GM12892 (cell line): ENCODE measurements at regions not wholly inside any gene's neighbourhood (a gene's known extent, or its start where the extent isn't known, plus 50 kb on each side); places are given as distances from the start of the nearest gene placed in this dataset.

Experiments
- DNase-seq: peaks from one replicate; pipeline ENCODE4 v3.0.0; 2011; ENCODE audit not compliant: insufficient read length
- FAIRE-seq: peaks from 2 replicates; lab custom pipeline; 2011; peaks lifted over from hg19 to GRCh38; lab: Jason Lieb, UNC
- POLR2A ChIP-seq: IDR thresholded peaks from 2 replicates; pipeline ENCODE4 v1.6.1; 2011; ENCODE audit warnings: low read depth, low read length, control low read depth
- POLR2AphosphoS5 ChIP-seq: IDR thresholded peaks from 2 replicates; pipeline ENCODE4 v1.6.1; 2011; ENCODE audit warnings: low read depth, low read length, control low read depth
- TAF1 ChIP-seq: IDR thresholded peaks from 2 replicates; pipeline ENCODE4 v1.6.1; 2011; ENCODE audit warnings: low read depth, mild to moderate bottlenecking, control low read depth, low read length, borderline replicate concordance

DNA sequence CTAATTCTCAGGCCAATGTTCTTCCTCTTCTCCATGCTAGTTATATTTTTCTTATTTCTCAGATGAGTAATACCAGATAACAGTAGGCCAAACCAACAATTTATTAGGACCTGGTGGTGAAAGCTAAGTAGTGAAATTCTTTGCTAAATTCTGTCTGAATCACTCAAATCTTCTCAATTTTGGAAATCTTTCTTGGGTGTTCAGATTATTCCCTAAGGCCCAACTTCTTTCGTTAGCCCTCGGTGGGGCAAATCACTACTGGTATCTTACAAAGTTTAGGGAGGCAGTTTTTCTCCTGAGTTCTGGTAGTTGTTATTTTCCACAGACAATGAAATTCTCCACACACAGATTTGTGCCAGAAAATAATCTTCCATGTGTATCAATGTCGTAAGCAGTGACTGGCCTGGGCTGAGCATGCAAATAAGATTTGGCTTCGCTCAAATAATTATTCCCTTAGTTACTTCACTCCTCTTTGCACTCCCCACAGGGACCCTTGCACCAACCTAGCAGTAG, 443.5 kb upstream of the SLC14A2 start:
- DNase-seq (no peak), FAIRE-seq (no peak)
- TF ChIP-seq POLR2A = no peak
- no peak for TF ChIP-seq POLR2AphosphoS5
- TF ChIP-seq TAF1 = no peak

DNA sequence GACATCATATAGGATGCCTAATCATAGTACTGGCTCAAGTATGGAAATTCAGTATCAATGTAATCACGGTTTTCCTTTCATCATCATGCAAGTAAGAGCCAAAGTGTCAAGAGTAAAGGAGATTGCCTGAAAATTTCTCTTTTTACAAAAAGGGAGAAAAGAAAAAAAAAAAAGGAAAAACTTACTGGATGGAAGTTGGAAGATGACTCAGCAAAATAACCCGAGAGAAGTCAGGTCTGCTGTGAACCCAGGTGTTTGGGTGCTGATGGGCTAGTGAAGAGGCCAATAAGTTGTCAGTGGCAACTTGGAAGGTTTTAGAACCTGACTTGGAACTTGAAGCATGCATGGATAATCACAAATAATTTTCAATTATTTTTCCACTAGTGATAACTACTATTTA, 441.9 kb upstream of the SLC14A2 start:
- TF ChIP-seq TAF1 = no peak
- TF ChIP-seq POLR2AphosphoS5 = no peak
- no peak for TF ChIP-seq POLR2A
- FAIRE-seq = no peak
- DNase-seq = no peak

GRCh38 chr18:45173799-45174519, 441.3 kb upstream of the SLC14A2 start:
- peak; percentile 21 for FAIRE-seq
- TF ChIP-seq POLR2A (no peak), TAF1 (no peak), POLR2AphosphoS5 (no peak)
- DNase-seq = no peak

- no peak for FAIRE-seq
- TF ChIP-seq POLR2AphosphoS5 (no peak), TAF1 (no peak), POLR2A (no peak)
- no peak for DNase-seq
Observed at GRCh38 chr18:45174629-45175136, 440.6 kb upstream of the SLC14A2 start.

- FAIRE-seq = no peak
- no peak for DNase-seq
Observed at GRCh38 chr18:45175511-45175910, 439.8 kb upstream of the SLC14A2 start.

GRCh38 chr18:45186832-45187231, 428.4 kb upstream of the SLC14A2 start:
- TF ChIP-seq POLR2AphosphoS5 (no peak), POLR2A (no peak), TAF1 (no peak)
- no peak for DNase-seq
- no peak for FAIRE-seq

More at GRCh38 chr18:45175511-45175910, 439.8 kb upstream of the SLC14A2 start:
- TF ChIP-seq POLR2AphosphoS5 = no peak
- TF ChIP-seq TAF1 = no peak
- TF ChIP-seq POLR2A = no peak

DNA sequence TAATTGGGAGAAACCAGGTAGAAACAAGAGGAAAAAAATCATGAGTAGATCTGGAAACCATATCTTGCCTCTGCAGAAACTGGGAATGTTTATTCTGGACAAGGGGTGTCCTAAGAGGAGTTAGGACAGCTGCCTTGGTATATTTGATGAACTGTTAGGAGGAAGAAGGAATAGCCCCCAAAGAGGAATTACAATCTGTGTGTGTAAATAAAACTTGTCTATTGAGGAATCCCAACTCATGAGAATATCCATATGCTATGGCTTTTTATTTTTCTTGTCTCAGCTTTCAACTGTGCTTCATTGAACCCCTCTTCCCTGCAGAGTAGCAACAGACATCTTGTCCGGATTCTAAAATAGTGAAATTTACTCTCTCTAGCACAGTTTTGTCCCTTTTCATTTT, 423.5 kb upstream of the SLC14A2 start:
- FAIRE-seq (no peak), DNase-seq (no peak)
- TF ChIP-seq POLR2AphosphoS5 (no peak), TAF1 (no peak), POLR2A (no peak)

DNA sequence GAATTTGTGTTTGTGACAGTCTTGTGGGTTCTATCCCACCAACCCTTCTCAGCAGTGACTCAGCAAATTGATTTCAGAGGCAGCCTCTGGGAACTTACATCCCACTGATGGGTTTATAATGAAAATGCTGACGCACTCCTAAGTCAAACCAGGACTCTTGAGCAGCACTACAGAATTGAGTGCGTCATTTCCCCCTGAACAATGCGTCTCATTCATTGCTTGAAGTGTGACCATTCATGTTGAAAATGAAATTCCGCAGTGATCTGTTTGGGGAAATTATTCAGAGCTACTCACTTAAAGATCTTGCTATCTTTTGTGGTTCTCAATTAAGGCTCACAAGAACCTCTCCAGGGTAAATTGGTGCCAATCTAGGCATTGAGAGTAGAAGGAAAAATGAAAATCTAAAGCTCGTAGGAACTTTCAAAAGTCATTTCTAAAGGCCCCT, 417.7 kb upstream of the SLC14A2 start:
- FAIRE-seq (peak; percentile 96), DNase-seq (peak; percentile 2)
- TF ChIP-seq POLR2AphosphoS5 (no peak), POLR2A (no peak), TAF1 (no peak)

GRCh38 chr18:45198526-45198925, 416.8 kb upstream of the SLC14A2 start:
- TF ChIP-seq POLR2AphosphoS5 (no peak), TAF1 (no peak), POLR2A (no peak)
- DNase-seq = no peak
- peak; percentile 58 for FAIRE-seq

GRCh38 chr18:45201029-45201428, 414.2 kb upstream of the SLC14A2 start:
- peak; percentile 65 for FAIRE-seq
- DNase-seq = no peak
- TF ChIP-seq TAF1 (no peak), POLR2AphosphoS5 (no peak), POLR2A (no peak)

GRCh38 chr18:45201489-45201888, 413.8 kb upstream of the SLC14A2 start:
- TF ChIP-seq POLR2AphosphoS5 = no peak
- TF ChIP-seq POLR2A = no peak
- no peak for TF ChIP-seq TAF1
- DNase-seq (no peak), FAIRE-seq (no peak)

GRCh38 chr18:45202061-45202460, 413.2 kb upstream of the SLC14A2 start:
- FAIRE-seq (no peak), DNase-seq (no peak)
- no peak for TF ChIP-seq POLR2A
- TF ChIP-seq POLR2AphosphoS5 = no peak
- TF ChIP-seq TAF1 = no peak
